GM04504 (cell line): ENCODE measurements at regions not wholly inside any gene's neighbourhood (a gene's known extent, or its start where the extent isn't known, plus 50 kb on each side); places are given as distances from the start of the nearest gene placed in this dataset.

Experiments
- DNase-seq: peaks from one replicate; pipeline ENCODE4 v3.0.0-alpha.2; 2012; ENCODE audit warnings: low read depth

- peak; percentile 35 for DNase-seq
Observed at GRCh38 chr2:134120733-134121630, 132.9 kb upstream of the MGAT5 start.

GRCh38 chr2:134122610-134123009 lies 131.3 kb upstream of the MGAT5 start:
- no peak for DNase-seq

GRCh38 chr2:134123332-134123731 lies 130.5 kb upstream of the MGAT5 start:
- no peak for DNase-seq

- no peak for DNase-seq
Observed at GRCh38 chr2:134124047-134124753, 129.7 kb upstream of the MGAT5 start.

GRCh38 chr2:134127496-134127895 lies 126.4 kb upstream of the MGAT5 start:
- no peak for DNase-seq

- DNase-seq, result no peak
Observed at GRCh38 chr2:134128746-134129145, 125.1 kb upstream of the MGAT5 start.

- DNase-seq, result no peak
Observed at GRCh38 chr2:134129900-134130537, 123.9 kb upstream of the MGAT5 start.

- DNase-seq, result no peak
Observed at GRCh38 chr2:134131681-134132489, 122.0 kb upstream of the MGAT5 start.

GRCh38 chr2:134132490-134132857 lies 121.4 kb upstream of the MGAT5 start:
- DNase-seq, result no peak

GRCh38 chr2:134133622-134134312 lies 120.1 kb upstream of the MGAT5 start:
- DNase-seq, result no peak

- DNase-seq, result no peak
Observed at GRCh38 chr2:134134313-134134706, 119.6 kb upstream of the MGAT5 start.

- no peak for DNase-seq
Observed at GRCh38 chr2:134134827-134135226, 119.0 kb upstream of the MGAT5 start.

GRCh38 chr2:134135793-134136192 lies 118.1 kb upstream of the MGAT5 start:
- no peak for DNase-seq

- DNase-seq, result no peak
Observed at GRCh38 chr2:134136731-134137130, 117.1 kb upstream of the MGAT5 start.

- peak; percentile 46 for DNase-seq
Observed at GRCh38 chr2:134137182-134137611, 116.7 kb upstream of the MGAT5 start.

- no peak for DNase-seq
Observed at GRCh38 chr2:134138115-134138514, 115.8 kb upstream of the MGAT5 start.

- no peak for DNase-seq
Observed at GRCh38 chr2:134139611-134140010, 114.3 kb upstream of the MGAT5 start.

GRCh38 chr2:134140251-134140661 lies 113.6 kb upstream of the MGAT5 start:
- no peak for DNase-seq

GRCh38 chr2:134141598-134142340 lies 112.1 kb upstream of the MGAT5 start:
- DNase-seq, result no peak

- no peak for DNase-seq
Observed at GRCh38 chr2:134142341-134142738, 111.5 kb upstream of the MGAT5 start.

- DNase-seq, result no peak
Observed at GRCh38 chr2:134142903-134143302, 111.0 kb upstream of the MGAT5 start.
